Osteocyte (in vitro differentiated cells): ENCODE measurements at regions not wholly inside any gene's neighbourhood (a gene's known extent, or its start where the extent isn't known, plus 50 kb on each side); places are given as distances from the start of the nearest gene placed in this dataset.

Source experiments
- DNase-seq: peaks from one replicate; pipeline ENCODE4 v3.0.0; 2021; ENCODE audit warnings: mixed read lengths; ENCODE audit not compliant: unreplicated experiment; ENCODE audit errors: extremely low spot score
- H3K27ac Mint-ChIP-seq: one replicate; pipeline ENCODE4 v1.8.0; 2021; ENCODE audit warnings: mild to moderate bottlenecking, mixed read lengths; ENCODE audit not compliant: unreplicated experiment
- H3K27me3 Mint-ChIP-seq: one replicate; pipeline ENCODE4 v1.8.0; 2021; ENCODE audit warnings: mixed read lengths; ENCODE audit not compliant: unreplicated experiment
- H3K36me3 Mint-ChIP-seq: one replicate; pipeline ENCODE4 v1.8.0; 2021; ENCODE audit warnings: mixed read lengths; ENCODE audit not compliant: unreplicated experiment
- H3K4me1 Mint-ChIP-seq: one replicate; pipeline ENCODE4 v1.8.0; 2021; ENCODE audit warnings: mixed read lengths; ENCODE audit not compliant: unreplicated experiment
- H3K4me3 Mint-ChIP-seq: one replicate; pipeline ENCODE4 v1.8.0; 2021; ENCODE audit warnings: mild to moderate bottlenecking, moderate library complexity, mixed read lengths; ENCODE audit not compliant: unreplicated experiment
- H3K9me3 Mint-ChIP-seq: one replicate; pipeline ENCODE4 v1.8.0; 2021; ENCODE audit warnings: mixed read lengths; ENCODE audit not compliant: unreplicated experiment
- CTCF ChIP-seq: fragments of 200-600 bp; sonication (generic); IDR thresholded peaks from 2 replicates; pipeline ENCODE4 v1.5.0; 2021; ENCODE audit warnings: antibody characterized with exemption, mild to moderate bottlenecking, moderate library complexity

GRCh38 chr3:83150896-83151295 is 1389.5 kb upstream of the GBE1 start:
- H3K36me3 Mint-ChIP-seq = no peaks in the 10 kb centered on the region
- H3K9me3 Mint-ChIP-seq = no peaks in the 10 kb centered on the region
- H3K27me3 Mint-ChIP-seq = no peaks in the 10 kb centered on the region
- H3K4me3 Mint-ChIP-seq = no peak overlapping the region
- H3K4me1 Mint-ChIP-seq = peaks cover 10% of the 10 kb centered on the region
- no peak for TF ChIP-seq CTCF
- H3K27ac Mint-ChIP-seq = no peak overlapping the region
- DNase-seq = no peak

GRCh38 chr3:83140983-83141382 is 1379.5 kb upstream of the GBE1 start:
- TF ChIP-seq CTCF = no peak
- H3K27ac Mint-ChIP-seq = no peak overlapping the region
- no peaks in the 10 kb centered on the region for H3K36me3 Mint-ChIP-seq
- H3K4me3 Mint-ChIP-seq = no peak overlapping the region
- no peaks in the 10 kb centered on the region for H3K27me3 Mint-ChIP-seq
- peaks cover 6% of the 10 kb centered on the region for H3K9me3 Mint-ChIP-seq
- no peaks in the 10 kb centered on the region for H3K4me1 Mint-ChIP-seq
- no peak for DNase-seq

GRCh38 chr3:83131236-83131635 is 1369.8 kb upstream of the GBE1 start:
- no peak overlapping the region for H3K4me3 Mint-ChIP-seq
- no peaks in the 10 kb centered on the region for H3K4me1 Mint-ChIP-seq
- no peak for TF ChIP-seq CTCF
- no peak for DNase-seq
- H3K36me3 Mint-ChIP-seq = no peaks in the 10 kb centered on the region
- H3K27ac Mint-ChIP-seq = no peak overlapping the region
- no peaks in the 10 kb centered on the region for H3K9me3 Mint-ChIP-seq
- no peaks in the 10 kb centered on the region for H3K27me3 Mint-ChIP-seq

- no peak for DNase-seq
These were observed 1361.4 kb upstream of the GBE1 start for GRCh38 chr3:83122774-83123350.

GRCh38 chr3:83093222-83093572 is 1331.8 kb upstream of the GBE1 start:
- Mint-ChIP-seq H3K27ac (no peak overlapping the region), H3K9me3 (no peaks in the 10 kb centered on the region), H3K36me3 (no peaks in the 10 kb centered on the region), H3K4me1 (no peaks in the 10 kb centered on the region), H3K4me3 (no peak overlapping the region), H3K27me3 (no peaks in the 10 kb centered on the region)
- no peak for DNase-seq
- TF ChIP-seq CTCF = no peak

More at GRCh38 chr3:83122774-83123350, 1361.4 kb upstream of the GBE1 start:
- TF ChIP-seq CTCF = no peak
- H3K9me3 Mint-ChIP-seq = no peaks in the 10 kb centered on the region
- H3K36me3 Mint-ChIP-seq = no peaks in the 10 kb centered on the region
- H3K4me3 Mint-ChIP-seq = no peak overlapping the region
- no peak overlapping the region for H3K27ac Mint-ChIP-seq
- H3K4me1 Mint-ChIP-seq = no peaks in the 10 kb centered on the region
- no peaks in the 10 kb centered on the region for H3K27me3 Mint-ChIP-seq
